Lung (tissue), 11 donors: ENCODE measurements at regions not wholly inside any gene's neighbourhood (a gene's known extent, or its start where the extent isn't known, plus 50 kb on each side); places are given as distances from the start of the nearest gene placed in this dataset.

Experiments used
- ATAC-seq: fragments of 200-7000 bp; cut with Tn5 transposase; one replicate; pipeline ENCODE4 v1.9.1; 2020; ENCODE audit warnings: moderate number of reproducible peaks; ENCODE audit not compliant: insufficient read depth, low FRiP score
- DNase-seq, 3 donors: peaks; one replicate each; pipeline ENCODE4 v3.0.0-alpha.2; 2013 to 2017
- H3K27ac ChIP-seq, 2 donors: one replicate each; pipeline ENCODE4 v1.5.1; 2013; ENCODE audit warnings: mild to moderate bottlenecking in 2 of 2, moderate library complexity in 2 of 2, control low read depth in 1 of 2, inconsistent platforms in 1 of 2, low read depth in 1 of 2, low read length in 1 of 2
- H3K27me3 ChIP-seq, 3 donors: one replicate each; pipeline ENCODE4 v1.5.1; 2013; ENCODE audit warnings: low read length in 2 of 3; ENCODE audit not compliant: control insufficient read depth in 3 of 3, insufficient read depth in 3 of 3
- H3K36me3 ChIP-seq, 4 donors: one replicate each; pipeline ENCODE4 v1.5.1; 2013; ENCODE audit warnings: low read length in 4 of 4, mild to moderate bottlenecking in 1 of 4, moderate library complexity in 1 of 4; ENCODE audit not compliant: control insufficient read depth in 4 of 4, insufficient read depth in 4 of 4
- H3K4me1 ChIP-seq, 5 donors: one replicate each; pipeline ENCODE4 v1.5.1; 2013; ENCODE audit warnings: low read length in 5 of 5, mild to moderate bottlenecking in 2 of 5, moderate library complexity in 1 of 5; ENCODE audit not compliant: control insufficient read depth in 5 of 5, insufficient read depth in 5 of 5
- H3K4me3 ChIP-seq: one replicate; pipeline ENCODE4 v1.5.1; 2013; ENCODE audit warnings: mild to moderate bottlenecking, control low read depth, moderate library complexity
- H3K9ac ChIP-seq, 2 donors: one replicate each; pipeline ENCODE4 v1.5.1; 2013; ENCODE audit warnings: low read length in 2 of 2, control low read depth in 1 of 2; ENCODE audit not compliant: insufficient read depth in 1 of 2
- H3K9me3 ChIP-seq, 4 donors: one replicate each; pipeline ENCODE4 v1.5.1; 2013; ENCODE audit warnings: low read length in 3 of 4, mild to moderate bottlenecking in 1 of 4, moderate library complexity in 1 of 4; ENCODE audit not compliant: control insufficient read depth in 4 of 4, insufficient read depth in 3 of 4
- CTCF ChIP-seq: IDR thresholded peaks from 2 replicates; pipeline ENCODE4 v1.5.1; 2012; ENCODE audit warnings: mild to moderate bottlenecking; ENCODE audit errors: control extremely low read depth, extremely low read depth
- WGBS, 2 donors: extraction: QIAGEN DNeasy Blood & Tissue Kit; methylation state at CpG; one replicate each; pipeline ENCODE4 v1.1.7; 2013; 5-methylcytosine and 5-hydroxymethylcytosine counted together
- donor health status: control.
- donor health status: control.
- donor health status: Bipolar disorder and iron deficiency.
- donor health status: healthy.
- donor health status: DM: yes; HTN: yes; CAD: no.

- Histone ChIP-seq H3K4me3 (no peak overlapping the region), H3K9ac (no peak overlapping the region), H3K27me3 (no peaks in the 10 kb centered on the region), H3K27ac (no peak overlapping the region), H3K36me3 (no peaks in the 10 kb centered on the region), H3K4me1 (no peaks in the 10 kb centered on the region), H3K9me3 (peaks cover 0 to 3% (median 0%) of the 10 kb centered on the region in 4 donors)
- ATAC-seq: no peak
- DNase-seq: no peak
- WGBS, 2 donors: 92 to 93% methylated on average over 13 of the region's 13 CpGs
- no peak for TF ChIP-seq CTCF
These were observed 376.2 kb downstream of the IRX2 start for GRCh38 chr5:2375291-2375690.

DNA sequence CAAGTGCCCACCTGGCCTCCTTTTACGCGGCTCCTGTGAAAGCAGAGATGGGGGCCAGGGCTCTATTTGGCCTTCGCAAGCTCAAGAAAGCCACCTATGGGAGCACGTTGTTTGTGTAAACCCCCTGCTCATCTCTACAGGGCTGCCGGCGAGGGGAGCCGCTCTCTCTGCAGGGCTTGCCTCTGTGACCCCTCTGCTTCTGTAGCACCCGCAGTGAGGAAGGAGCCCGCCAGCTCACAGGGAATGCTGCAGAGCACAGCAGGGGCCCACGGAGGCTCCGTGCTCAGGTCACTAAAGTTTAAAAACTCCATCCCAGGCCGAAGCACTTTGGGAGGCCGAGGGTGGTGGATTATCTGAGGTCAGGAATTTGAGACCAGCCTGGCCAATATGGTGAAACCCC is 376.8 kb downstream of the IRX2 start:
- Histone ChIP-seq H3K9me3 (peaks cover 0 to 3% (median 0%) of the 10 kb centered on the region in 4 donors), H3K4me1 (peaks cover 0 to 2% (median 0%) of the 10 kb centered on the region in 5 donors), H3K9ac (no peak overlapping the region), H3K4me3 (no peak overlapping the region), H3K27ac (no peak overlapping the region), H3K36me3 (no peaks in the 10 kb centered on the region), H3K27me3 (no peaks in the 10 kb centered on the region)
- 86 to 89% methylated on average over 13 of the region's 13 CpGs for WGBS, 2 donors
- ATAC-seq: no peak
- no peak for DNase-seq
- no peak for TF ChIP-seq CTCF

GRCh38 chr5:2373631-2374030 is 377.8 kb downstream of the IRX2 start:
- H3K9ac ChIP-seq: no peak overlapping the region
- H3K27me3 ChIP-seq: no peaks in the 10 kb centered on the region
- H3K36me3 ChIP-seq: no peaks in the 10 kb centered on the region
- H3K27ac ChIP-seq: no peak overlapping the region
- H3K4me3 ChIP-seq: no peak overlapping the region
- ATAC-seq (no peak), DNase-seq (no peak)
- TF ChIP-seq CTCF: no peak
- peaks cover 0 to 6% (median 0%) of the 10 kb centered on the region in 4 donors for H3K9me3 ChIP-seq
- peaks cover 0 to 6% (median 0%) of the 10 kb centered on the region in 5 donors for H3K4me1 ChIP-seq
- 89 to 91% methylated on average over 6 of the region's 6 CpGs for WGBS, 2 donors

DNA sequence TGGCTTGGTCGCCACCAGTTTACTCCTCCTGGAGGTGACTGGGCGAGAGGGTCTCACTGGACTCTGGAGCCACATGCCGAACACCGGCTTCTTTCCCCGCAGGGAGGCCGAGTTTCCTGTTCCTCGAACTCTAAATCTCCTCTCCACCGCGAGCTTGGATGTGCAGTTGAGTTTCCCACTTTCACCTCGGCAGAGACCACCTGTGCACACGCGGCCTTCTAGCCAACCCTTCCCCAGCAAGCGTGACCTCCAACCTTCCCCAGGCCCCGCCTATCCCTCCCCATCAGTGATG is 380.1 kb downstream of the IRX2 start:
- H3K4me3 ChIP-seq: no peak overlapping the region
- peaks cover 0 to 12% (median 0%) of the 10 kb centered on the region in 5 donors for H3K4me1 ChIP-seq
- no peaks in the 10 kb centered on the region for H3K27me3 ChIP-seq
- H3K27ac ChIP-seq: no peak overlapping the region
- no peak overlapping the region for H3K9ac ChIP-seq
- no peaks in the 10 kb centered on the region for H3K36me3 ChIP-seq
- no peak for TF ChIP-seq CTCF
- 86 to 90% methylated on average over 14 of the region's 14 CpGs for WGBS, 2 donors
- ATAC-seq (no peak), DNase-seq (no peak)
- peaks cover 0 to 8% (median 0%) of the 10 kb centered on the region in 4 donors for H3K9me3 ChIP-seq
